ENCODE measurements at regions not wholly inside any gene's neighbourhood (a gene's known extent, or its start where the extent isn't known, plus 50 kb on each side); places are given as distances from the start of the nearest gene placed in this dataset.

DNA sequence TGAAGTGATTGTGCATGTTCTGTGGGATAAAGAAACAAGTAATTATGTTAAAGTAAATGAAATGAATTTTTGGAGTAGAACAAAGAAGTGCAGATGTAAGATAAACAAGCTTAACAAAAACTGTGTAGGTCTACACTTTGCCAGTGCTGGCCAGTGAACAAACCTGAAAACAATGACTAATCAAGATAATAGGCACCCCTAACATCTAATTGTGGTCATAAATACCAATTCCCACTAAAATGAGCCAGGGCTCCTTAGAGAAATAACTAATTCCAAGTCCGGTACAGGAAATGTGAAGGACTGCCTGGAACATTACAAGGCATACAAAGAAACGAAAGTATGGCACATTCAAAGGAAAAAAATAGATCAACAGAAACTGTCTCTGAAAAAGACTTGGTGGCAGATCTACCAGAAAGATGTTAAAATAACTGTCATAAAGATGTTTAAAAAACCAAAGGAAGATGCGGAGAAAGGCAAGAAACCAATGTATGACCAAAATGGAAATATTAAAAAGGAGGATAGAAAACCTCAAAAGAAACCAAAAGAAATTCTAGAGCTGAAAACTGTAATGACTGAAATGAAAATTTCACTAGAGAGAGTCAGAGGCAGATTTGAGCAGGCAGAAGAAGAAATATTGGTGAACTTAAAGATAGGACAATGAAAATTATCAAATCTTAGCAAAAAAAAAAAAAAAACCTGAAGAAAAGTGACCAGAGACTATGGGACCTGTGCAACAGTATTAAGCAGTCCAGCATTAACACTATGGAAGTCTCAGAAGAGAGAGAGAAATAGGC lies 94.7 kb upstream of the SLC66A3 start:
- TF ChIP-seq, protein P1, sequence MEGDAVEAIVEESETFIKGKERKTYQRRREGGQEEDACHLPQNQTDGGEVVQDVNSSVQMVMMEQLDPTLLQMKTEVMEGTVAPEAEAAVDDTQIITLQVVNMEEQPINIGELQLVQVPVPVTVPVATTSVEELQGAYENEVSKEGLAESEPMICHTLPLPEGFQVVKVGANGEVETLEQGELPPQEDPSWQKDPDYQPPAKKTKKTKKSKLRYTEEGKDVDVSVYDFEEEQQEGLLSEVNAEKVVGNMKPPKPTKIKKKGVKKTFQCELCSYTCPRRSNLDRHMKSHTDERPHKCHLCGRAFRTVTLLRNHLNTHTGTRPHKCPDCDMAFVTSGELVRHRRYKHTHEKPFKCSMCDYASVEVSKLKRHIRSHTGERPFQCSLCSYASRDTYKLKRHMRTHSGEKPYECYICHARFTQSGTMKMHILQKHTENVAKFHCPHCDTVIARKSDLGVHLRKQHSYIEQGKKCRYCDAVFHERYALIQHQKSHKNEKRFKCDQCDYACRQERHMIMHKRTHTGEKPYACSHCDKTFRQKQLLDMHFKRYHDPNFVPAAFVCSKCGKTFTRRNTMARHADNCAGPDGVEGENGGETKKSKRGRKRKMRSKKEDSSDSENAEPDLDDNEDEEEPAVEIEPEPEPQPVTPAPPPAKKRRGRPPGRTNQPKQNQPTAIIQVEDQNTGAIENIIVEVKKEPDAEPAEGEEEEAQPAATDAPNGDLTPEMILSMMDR (IDR thresholded peaks at IDR 0.05), result no peak
- no peak for TF ChIP-seq POLR2A (IDR thresholded peaks at IDR 0.05)

All from thyroid gland (tissue), 4 donors.